ENCODE measurements at regions not wholly inside any gene's neighbourhood (a gene's known extent, or its start where the extent isn't known, plus 50 kb on each side); places are given as distances from the start of the nearest gene placed in this dataset.

DNA sequence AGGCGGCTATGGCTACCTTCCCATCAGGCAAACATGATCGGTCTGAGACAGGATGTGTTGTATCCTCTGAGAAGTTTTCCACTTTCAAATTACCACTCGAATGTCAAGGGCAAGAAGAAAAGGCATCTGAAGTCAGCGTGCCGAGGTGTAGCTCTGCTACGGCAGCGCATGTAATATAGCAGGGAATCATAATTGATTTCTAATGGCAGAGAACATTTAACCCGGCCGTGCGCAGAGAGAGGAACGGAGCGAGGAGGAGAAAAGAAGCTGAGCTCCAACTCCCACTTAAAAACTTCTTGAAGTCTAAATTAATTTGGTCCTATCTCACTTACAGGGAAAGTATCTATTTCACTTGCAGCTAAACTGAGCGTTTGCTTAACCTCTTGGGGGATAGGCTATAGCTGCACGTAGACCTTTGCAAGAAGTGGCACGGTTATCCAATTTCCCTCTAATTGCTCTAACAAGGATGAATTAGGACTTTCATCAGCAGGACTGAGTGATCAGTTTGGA, 137.3 kb upstream of the KIRREL3 start:
- Histone ChIP-seq H3K36me3 (no peaks in the 10 kb centered on the region), H3K27ac (no peak overlapping the region), H3K4me1 (peaks cover 5% of the 10 kb centered on the region), H3K27me3 (no peaks in the 10 kb centered on the region), H3K4me3 (no peak overlapping the region), H3K9me3 (replicated peaks) (no peaks in the 10 kb centered on the region)
- DNase-seq: no peak

DNA sequence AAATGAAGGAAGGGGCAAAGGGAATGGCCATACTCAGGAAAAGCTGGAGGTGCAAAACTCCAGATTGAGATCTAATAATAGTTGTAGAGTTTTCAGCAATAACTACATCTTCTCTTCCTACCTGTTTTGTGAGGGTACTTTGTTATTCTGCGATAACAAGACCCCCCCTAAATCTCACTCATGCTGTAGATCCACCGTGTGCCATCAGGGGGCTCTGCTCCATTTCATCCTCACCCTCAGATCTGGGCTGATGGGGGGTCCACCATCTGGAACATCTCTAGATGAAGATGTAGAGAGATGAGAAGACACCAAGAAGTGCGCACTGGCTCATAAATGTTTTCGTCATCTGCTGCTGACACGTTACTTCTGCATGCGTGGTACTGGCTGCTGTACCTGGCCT, 135.9 kb upstream of the KIRREL3 start:
- DNase-seq: no peak
- H3K27me3 ChIP-seq: no peaks in the 10 kb centered on the region
- H3K36me3 ChIP-seq: no peaks in the 10 kb centered on the region
- H3K4me1 ChIP-seq: peaks cover 7% of the 10 kb centered on the region
- no peaks in the 10 kb centered on the region for H3K9me3 ChIP-seq (replicated peaks)
- H3K27ac ChIP-seq: no peak overlapping the region
- H3K4me3 ChIP-seq: no peak overlapping the region

DNA sequence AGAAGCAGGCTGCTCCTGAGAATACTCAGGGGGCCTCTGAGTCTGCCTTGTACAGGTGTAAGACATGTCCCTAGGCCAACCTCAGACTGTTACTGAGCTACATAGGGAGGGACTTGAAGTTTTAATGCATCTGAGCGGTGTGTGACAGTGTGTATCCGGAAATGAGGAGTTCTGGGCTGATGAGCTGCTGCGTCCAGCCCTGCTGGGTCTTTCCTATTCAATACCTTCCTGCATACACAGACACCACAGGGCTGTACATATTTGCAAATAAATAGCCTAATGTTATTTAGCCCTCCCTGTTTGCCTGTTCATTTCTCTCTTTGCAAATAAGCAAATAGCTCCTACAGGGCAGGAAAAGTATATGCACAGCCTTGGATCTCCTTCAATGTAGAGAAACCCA, 134.7 kb upstream of the KIRREL3 start:
- Histone ChIP-seq H3K27me3 (no peaks in the 10 kb centered on the region), H3K4me3 (no peak overlapping the region), H3K27ac (no peak overlapping the region), H3K4me1 (peaks cover 7% of the 10 kb centered on the region), H3K9me3 (replicated peaks) (no peaks in the 10 kb centered on the region), H3K36me3 (no peaks in the 10 kb centered on the region)
- DNase-seq: no peak

DNA sequence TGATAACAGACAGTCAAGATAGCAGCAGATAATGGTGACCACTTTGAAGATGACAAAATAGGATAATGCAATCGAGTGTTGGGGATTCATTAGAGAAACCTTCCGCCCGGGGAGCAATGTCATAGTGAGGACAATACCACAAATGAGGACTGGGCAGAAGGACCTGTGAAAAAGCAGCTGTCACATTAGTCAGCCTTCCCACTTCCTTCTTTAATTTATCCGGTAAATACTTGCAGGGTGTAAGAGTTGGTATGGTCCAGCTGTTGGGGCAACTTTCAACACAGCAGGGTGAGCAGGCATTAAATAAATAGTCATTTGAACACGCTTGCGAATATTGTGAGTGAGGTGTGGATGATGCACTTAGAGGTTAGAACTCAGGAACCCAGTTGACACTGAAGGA, 132.5 kb upstream of the KIRREL3 start:
- no peak overlapping the region; the same call in 1 of the 2 replicates for H3K27ac ChIP-seq
- H3K4me3 ChIP-seq: no peak overlapping the region
- no peaks in the 10 kb centered on the region for H3K27me3 ChIP-seq
- no peaks in the 10 kb centered on the region for H3K36me3 ChIP-seq
- peaks cover 7% of the 10 kb centered on the region for H3K4me1 ChIP-seq
- DNase-seq: peak; percentile 19 to 53
- no peaks in the 10 kb centered on the region for H3K9me3 ChIP-seq (replicated peaks)

DNA sequence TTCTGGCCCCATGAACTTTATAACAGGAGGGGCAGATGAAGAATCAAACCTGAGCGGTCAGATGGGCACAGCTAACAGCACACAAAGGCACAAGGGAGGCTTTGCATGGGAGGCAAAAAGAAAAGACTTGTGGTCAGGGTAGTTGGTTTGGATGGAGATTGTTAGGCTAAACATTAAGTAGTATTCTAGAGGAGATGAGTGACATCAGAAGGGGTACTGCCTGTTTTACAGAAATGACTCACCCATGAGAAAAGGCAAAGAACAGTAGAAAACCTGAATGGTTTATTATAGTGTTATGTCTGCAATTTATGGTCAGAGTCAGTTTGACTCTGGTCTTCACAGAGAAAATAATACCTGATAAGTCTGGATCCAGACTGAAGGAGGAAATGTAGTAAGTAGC, 129.8 kb upstream of the KIRREL3 start:
- Histone ChIP-seq H3K4me3 (no peak overlapping the region), H3K4me1 (peaks cover 7% of the 10 kb centered on the region)
- no peak for DNase-seq

DNA sequence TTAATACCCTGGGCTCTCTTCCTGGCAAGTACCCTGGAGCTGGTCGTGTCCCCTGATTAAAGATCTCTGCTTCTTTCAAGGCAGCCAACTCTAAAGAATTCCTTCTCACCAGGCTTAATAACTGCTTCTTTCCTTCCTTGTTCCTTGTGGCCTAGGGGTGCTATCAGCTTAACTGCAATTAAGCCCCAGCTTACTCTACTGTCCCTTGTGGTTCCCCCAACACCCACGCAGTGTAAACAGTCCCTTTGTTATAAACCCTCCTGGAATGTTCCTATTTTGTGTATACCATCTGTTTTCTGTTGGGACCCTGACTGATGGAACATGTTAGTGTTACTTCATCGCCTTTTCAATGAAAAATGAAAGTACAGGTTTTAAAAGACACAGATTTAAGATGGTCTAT, 126.4 kb upstream of the KIRREL3 start:
- Histone ChIP-seq H3K27ac (no peak overlapping the region), H3K27me3 (no peaks in the 10 kb centered on the region), H3K4me1 (no peaks in the 10 kb centered on the region), H3K4me3 (no peak overlapping the region), H3K36me3 (no peaks in the 10 kb centered on the region), H3K9me3 (replicated peaks) (no peaks in the 10 kb centered on the region)
- no peak for DNase-seq

More for the DNA sequence above, 129.8 kb upstream of the KIRREL3 start:
- no peaks in the 10 kb centered on the region for H3K27me3 ChIP-seq
- no peaks in the 10 kb centered on the region for H3K36me3 ChIP-seq
- no peaks in the 10 kb centered on the region for H3K9me3 ChIP-seq (replicated peaks)
- H3K27ac ChIP-seq: no peak overlapping the region

DNA sequence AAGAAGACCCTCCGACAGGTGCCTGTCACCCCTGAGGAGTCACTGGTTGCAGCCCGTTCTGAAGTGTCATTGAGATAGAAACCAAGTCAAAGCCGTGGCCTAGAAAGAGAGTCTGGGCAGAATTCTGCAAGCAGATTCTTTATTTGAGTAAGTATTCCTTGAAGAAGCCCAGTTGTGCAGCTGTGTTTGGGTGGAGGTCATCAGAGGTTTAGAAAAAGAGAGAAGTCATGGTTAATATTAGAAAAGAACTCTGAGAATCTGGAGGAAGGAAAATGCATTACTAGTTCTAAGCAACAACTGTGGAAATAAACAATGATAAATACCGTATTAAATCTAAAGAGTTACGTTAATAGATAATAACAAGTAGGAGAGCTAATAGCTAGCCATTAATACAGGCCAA, 118.8 kb upstream of the KIRREL3 start:
- Histone ChIP-seq H3K36me3 (no peaks in the 10 kb centered on the region), H3K27ac (no peak overlapping the region), H3K27me3 (no peaks in the 10 kb centered on the region), H3K9me3 (replicated peaks) (no peaks in the 10 kb centered on the region), H3K4me1 (no peaks in the 10 kb centered on the region), H3K4me3 (no peak overlapping the region)
- DNase-seq: no peak

DNA sequence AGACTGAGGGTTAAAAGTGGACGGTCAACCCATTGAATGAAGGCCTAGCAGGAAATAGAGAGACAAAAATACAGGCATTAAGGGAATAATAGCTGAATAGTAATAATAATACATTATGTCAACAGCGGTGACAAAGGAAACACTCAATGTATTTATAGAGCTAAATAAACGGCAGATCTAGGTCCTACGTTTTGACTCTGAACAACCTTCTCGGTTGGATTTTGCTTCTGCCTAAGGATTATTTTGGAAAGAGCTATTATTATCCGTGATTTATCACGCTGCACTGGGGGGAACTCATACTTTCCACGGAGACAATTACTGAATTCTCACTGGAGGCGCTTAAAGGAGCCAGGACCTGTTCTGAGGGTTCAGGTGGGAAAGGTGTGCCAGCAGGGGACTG, 118.2 kb upstream of the KIRREL3 start:
- H3K36me3 ChIP-seq: no peaks in the 10 kb centered on the region
- H3K27me3 ChIP-seq: no peaks in the 10 kb centered on the region
- no peaks in the 10 kb centered on the region for H3K9me3 ChIP-seq (replicated peaks)
- H3K4me1 ChIP-seq: no peaks in the 10 kb centered on the region
- no peak overlapping the region for H3K4me3 ChIP-seq
- H3K27ac ChIP-seq: no peak overlapping the region
- no peak for DNase-seq

DNA sequence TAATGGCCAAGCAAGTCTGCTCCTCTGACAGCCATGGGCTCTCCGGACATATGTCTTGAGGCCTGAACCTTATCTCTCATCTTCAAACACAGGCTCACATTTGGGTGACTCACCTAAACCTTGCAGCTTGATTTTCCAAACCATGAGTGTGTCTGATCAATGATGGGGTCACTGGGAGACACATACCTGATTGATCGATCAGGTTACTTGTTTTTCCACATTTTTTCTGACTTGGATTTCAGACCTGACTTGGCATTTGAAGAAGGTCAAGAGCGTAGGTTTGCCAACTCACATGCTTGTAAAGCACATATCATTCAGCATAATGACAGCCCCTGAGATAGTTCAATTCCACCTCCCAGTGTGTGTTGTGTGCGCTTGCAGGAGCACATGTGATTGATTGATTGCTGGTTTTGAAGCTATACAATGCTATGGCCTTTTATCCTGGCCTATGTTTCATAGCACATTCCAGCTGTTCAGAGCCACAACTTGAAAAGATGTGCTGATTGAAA, 116.7 kb upstream of the KIRREL3 start:
- Histone ChIP-seq H3K9me3 (replicated peaks) (no peaks in the 10 kb centered on the region), H3K27ac (no peak overlapping the region), H3K4me1 (no peaks in the 10 kb centered on the region), H3K4me3 (no peak overlapping the region), H3K36me3 (no peaks in the 10 kb centered on the region), H3K27me3 (no peaks in the 10 kb centered on the region)
- DNase-seq: no peak

DNA sequence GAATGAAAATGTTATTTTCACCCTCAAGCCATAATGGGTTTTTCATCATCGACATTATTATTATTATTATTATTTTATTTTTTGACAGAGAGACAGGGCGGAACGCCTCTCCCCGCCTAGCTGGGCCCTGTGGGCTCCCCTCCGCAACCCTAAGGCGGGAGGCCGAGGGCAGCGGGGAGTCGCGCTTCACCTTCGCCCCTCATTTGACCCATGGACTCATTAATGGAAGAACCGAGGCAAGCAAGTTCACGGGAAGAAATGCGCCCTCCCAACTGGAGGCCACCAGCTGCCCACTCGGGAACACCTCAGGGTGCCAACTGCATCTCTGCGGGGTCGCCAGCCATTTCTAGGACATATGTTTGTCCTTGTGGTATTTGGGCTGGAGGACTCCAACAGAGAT, 115.3 kb upstream of the KIRREL3 start:
- no peak for DNase-seq
- Histone ChIP-seq H3K9me3 (replicated peaks) (no peaks in the 10 kb centered on the region), H3K27me3 (no peaks in the 10 kb centered on the region), H3K36me3 (no peaks in the 10 kb centered on the region), H3K4me1 (no peaks in the 10 kb centered on the region), H3K4me3 (no peak overlapping the region), H3K27ac (no peak overlapping the region)

DNA sequence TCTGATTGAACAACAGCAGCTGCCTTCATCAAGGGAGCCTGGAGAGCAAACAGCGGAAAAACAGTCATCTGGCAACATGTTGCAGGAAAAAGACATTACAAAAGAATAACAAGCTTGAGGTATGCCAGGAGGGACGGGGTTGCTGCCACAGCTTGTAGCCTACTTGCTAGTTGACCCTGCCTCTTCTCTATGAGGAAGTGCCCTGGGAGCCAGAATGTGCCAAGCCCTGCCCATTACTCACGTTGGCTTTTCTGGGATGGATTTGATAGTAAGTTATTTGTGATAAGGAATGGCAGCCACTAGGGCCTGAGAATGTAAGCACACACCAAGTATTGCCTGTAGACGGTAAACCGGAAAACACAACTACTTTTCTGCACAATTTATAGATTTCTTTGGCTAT, 113.5 kb upstream of the KIRREL3 start:
- H3K4me1 ChIP-seq: no peaks in the 10 kb centered on the region
- no peaks in the 10 kb centered on the region for H3K27me3 ChIP-seq
- no peak for DNase-seq
- no peak overlapping the region for H3K4me3 ChIP-seq
- H3K27ac ChIP-seq: no peak overlapping the region
- H3K9me3 ChIP-seq (replicated peaks): no peaks in the 10 kb centered on the region
- H3K36me3 ChIP-seq: no peaks in the 10 kb centered on the region

DNA sequence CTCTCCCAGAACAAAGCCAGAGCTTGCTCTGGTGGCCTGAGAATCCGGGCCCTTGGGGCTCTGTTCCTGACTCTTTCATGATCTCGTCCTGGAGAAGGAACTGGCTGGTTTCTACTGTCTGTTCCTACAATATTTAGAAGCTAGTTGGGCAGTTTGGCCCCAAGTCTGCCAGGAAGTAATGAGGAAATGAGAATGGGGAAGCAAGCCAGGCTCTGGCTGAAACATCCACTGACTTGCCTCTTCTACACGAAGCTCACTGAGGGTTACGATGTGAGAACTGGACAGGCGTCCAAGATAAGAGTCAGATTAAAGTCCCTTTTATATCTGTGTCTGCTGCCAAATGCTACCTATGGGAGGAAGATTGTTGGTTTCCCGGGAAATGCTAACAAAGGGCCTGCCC, 110.0 kb upstream of the KIRREL3 start:
- Histone ChIP-seq H3K4me1 (no peaks in the 10 kb centered on the region), H3K36me3 (no peaks in the 10 kb centered on the region), H3K27me3 (no peaks in the 10 kb centered on the region), H3K4me3 (no peak overlapping the region), H3K9me3 (replicated peaks) (no peaks in the 10 kb centered on the region), H3K27ac (no peak overlapping the region)
- no peak for DNase-seq

DNA sequence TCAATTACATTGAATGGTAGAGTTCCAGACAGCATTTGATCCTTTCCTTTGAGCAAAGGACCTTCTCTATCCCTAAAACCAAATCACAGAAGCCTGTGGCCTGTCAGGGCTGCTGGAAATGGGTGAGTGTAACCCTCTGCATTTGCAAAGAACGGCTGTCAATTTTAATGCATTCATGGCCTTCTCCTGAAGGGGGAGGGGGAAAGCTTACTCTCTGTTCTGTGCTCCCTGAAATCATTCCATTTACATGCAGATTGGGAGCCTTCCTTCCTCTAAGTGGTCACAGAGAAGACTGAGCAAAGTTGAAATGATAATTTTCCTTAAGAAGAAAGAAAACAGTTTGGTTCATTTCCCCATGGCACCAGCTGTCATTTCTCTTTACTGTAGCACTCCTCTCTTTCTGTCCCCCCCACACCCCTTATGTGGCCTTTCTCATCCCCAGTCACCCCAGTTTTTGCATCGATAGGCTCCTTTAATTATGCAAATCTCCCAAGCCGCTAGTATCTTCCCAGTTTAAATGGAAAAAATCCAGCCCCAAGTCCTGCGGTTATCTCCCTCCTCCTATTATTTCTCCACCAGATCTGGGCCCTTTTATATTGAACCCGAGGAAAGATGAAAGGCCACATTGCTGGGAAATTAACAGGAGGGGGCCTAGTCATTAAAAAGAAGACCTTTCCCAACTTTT, 109.4 kb upstream of the KIRREL3 start:
- no peaks in the 10 kb centered on the region for H3K27me3 ChIP-seq
- H3K4me1 ChIP-seq: no peaks in the 10 kb centered on the region
- H3K27ac ChIP-seq: no peak overlapping the region
- DNase-seq: no peak
- no peaks in the 10 kb centered on the region for H3K9me3 ChIP-seq (replicated peaks)
- no peaks in the 10 kb centered on the region for H3K36me3 ChIP-seq
- no peak overlapping the region for H3K4me3 ChIP-seq

DNA sequence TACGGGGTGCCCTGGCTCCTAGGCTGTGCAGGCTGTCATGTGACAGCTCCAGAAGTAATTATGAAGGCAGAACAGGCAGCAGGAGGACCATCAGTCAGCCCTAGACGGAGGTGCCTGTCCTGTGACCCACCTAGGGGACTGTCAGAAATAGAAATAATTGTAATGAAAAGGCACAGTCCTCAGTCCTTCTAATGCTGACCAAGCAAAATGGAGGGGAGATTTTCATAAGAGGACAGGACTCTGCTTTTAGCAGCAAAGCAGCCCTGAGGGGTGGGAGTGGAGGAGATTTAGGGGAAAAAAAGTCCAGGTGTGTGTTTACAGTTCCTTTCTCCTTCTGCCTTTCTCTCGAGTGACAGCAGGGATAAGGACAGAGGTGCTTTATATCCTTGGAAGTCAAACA, 108.3 kb upstream of the KIRREL3 start:
- H3K36me3 ChIP-seq: no peaks in the 10 kb centered on the region
- no peak overlapping the region for H3K27ac ChIP-seq
- no peak overlapping the region for H3K4me3 ChIP-seq
- no peaks in the 10 kb centered on the region for H3K9me3 ChIP-seq (replicated peaks)
- no peak for DNase-seq
- H3K27me3 ChIP-seq: no peaks in the 10 kb centered on the region
- no peaks in the 10 kb centered on the region for H3K4me1 ChIP-seq

DNA sequence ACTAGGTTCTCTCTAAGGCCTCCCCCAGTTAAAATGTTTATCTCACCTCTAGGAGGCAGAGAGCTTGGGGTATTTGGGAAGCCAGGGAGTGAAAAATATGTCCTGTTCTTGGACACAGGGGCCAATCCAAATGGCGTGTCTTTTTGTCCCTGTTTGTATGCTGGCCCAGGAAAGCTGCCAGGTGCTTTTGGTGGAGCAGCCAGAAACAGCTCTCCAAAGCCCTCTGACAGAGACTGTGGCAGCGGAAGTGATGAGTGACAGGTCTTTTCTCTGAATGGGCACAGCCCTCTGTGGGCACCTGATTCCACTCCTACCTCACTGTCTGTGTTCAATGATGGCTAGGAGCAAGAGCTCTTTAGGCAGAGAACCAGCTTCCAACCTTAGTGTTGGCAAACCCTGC, 106.4 kb upstream of the KIRREL3 start:
- no peaks in the 10 kb centered on the region for H3K9me3 ChIP-seq (replicated peaks)
- no peak overlapping the region for H3K27ac ChIP-seq
- no peaks in the 10 kb centered on the region for H3K27me3 ChIP-seq
- no peaks in the 10 kb centered on the region for H3K36me3 ChIP-seq
- DNase-seq: no peak
- no peaks in the 10 kb centered on the region for H3K4me1 ChIP-seq
- no peak overlapping the region for H3K4me3 ChIP-seq

Measured in SJCRH30 (cell line).